HepG2 (cell line): ENCODE measurements at regions not wholly inside any gene's neighbourhood (a gene's known extent, or its start where the extent isn't known, plus 50 kb on each side); places are given as distances from the start of the nearest gene placed in this dataset.

Source experiments
- BATF2 ChIP-seq: sonication (generic); formaldehyde crosslinking; IDR thresholded peaks from 2 replicates; pipeline ENCODE4 v1.8.0; 2022; ENCODE audit warnings: mild to moderate bottlenecking, missing genetic modification reagents, moderate library complexity
- EP300 ChIP-seq, 3 experiments: sonication (generic) in 1 of 3; formaldehyde crosslinking in 1 of 3; IDR thresholded peaks; 2 replicates each; pipeline versions ENCODE4 v1.5.1 to v1.6.1; 2011 to 2020; ENCODE audit warnings: low read depth in 2 of 3, low read length in 2 of 3, borderline replicate concordance in 1 of 3, improper control_type of control experiment in 1 of 3, mild to moderate bottlenecking in 1 of 3, missing genetic modification reagents in 1 of 3, moderate library complexity in 1 of 3
- FOXJ3 ChIP-seq: sonication (generic); formaldehyde crosslinking; IDR thresholded peaks from 2 replicates; pipeline ENCODE4 v1.4.0; 2020; ENCODE audit warnings: missing genetic modification reagents, mild to moderate bottlenecking, borderline replicate concordance
- HHEX ChIP-seq: IDR thresholded peaks from 2 replicates; pipeline ENCODE4 v1.6.1; 2016; ENCODE audit warnings: control low read depth
- IRF1 ChIP-seq: sonication (generic); formaldehyde crosslinking; IDR thresholded peaks from 2 replicates; pipeline ENCODE4 v1.4.0; 2020; ENCODE audit warnings: low read depth, mild to moderate bottlenecking, missing genetic modification reagents
- KMT2B ChIP-seq: IDR thresholded peaks from 2 replicates; pipeline ENCODE4 v1.6.1; 2016; ENCODE audit warnings: missing genetic modification reagents, missing compliant biosample characterization
- MED13 ChIP-seq: sonication (generic); formaldehyde crosslinking; IDR thresholded peaks from 2 replicates; pipeline ENCODE4 v1.5.0; 2020; ENCODE audit warnings: missing genetic modification reagents
- MIER2 ChIP-seq: IDR thresholded peaks from 2 replicates; pipeline ENCODE4 v1.6.1; 2016; ENCODE audit warnings: missing biosample characterization, missing genetic modification reagents
- NFKBIZ ChIP-seq: IDR thresholded peaks from 2 replicates; pipeline ENCODE4 v1.6.1; 2018; ENCODE audit warnings: missing genetic modification reagents, missing compliant biosample characterization
- NKX3-1 ChIP-seq: sonication (generic); formaldehyde crosslinking; IDR thresholded peaks from 2 replicates; pipeline ENCODE4 v1.5.0; 2020; ENCODE audit warnings: missing genetic modification reagents
- SP140L ChIP-seq: sonication (generic); formaldehyde crosslinking; IDR thresholded peaks from 2 replicates; pipeline ENCODE4 v1.4.0; 2020; ENCODE audit warnings: missing genetic modification reagents, borderline replicate concordance
- SP2 ChIP-seq: sonication (generic); formaldehyde crosslinking; IDR thresholded peaks from 2 replicates; pipeline ENCODE4 v1.5.1; 2020; ENCODE audit warnings: mild to moderate bottlenecking, missing genetic modification reagents
- SRSF9 ChIP-seq: fragments of 200-400 bp; formaldehyde crosslinking; IDR thresholded peaks from 2 replicates; pipeline ENCODE4 v1.6.1; 2018; ENCODE audit warnings: borderline replicate concordance, mild to moderate bottlenecking, low read depth, low read length; ENCODE audit not compliant: insufficient read depth, poor library complexity, severe bottlenecking
- STAT5B ChIP-seq: sonication (generic); formaldehyde crosslinking; IDR thresholded peaks from 2 replicates; pipeline ENCODE4 v1.4.0; 2020; ENCODE audit warnings: missing genetic modification reagents
- TBL1XR1 ChIP-seq: fragments of 150-350 bp; IDR thresholded peaks from 2 replicates; pipeline ENCODE4 v1.6.1; 2014; ENCODE audit warnings: borderline replicate concordance, low read length; ENCODE audit not compliant: partially characterized antibody
- TEAD2 ChIP-seq: sonication (generic); formaldehyde crosslinking; IDR thresholded peaks from 2 replicates; pipeline ENCODE4 v1.9.0; 2021; ENCODE audit warnings: missing genetic modification reagents
- THRA ChIP-seq: sonication (generic); formaldehyde crosslinking; IDR thresholded peaks from 2 replicates; pipeline ENCODE4 v1.4.0; 2020; ENCODE audit warnings: missing genetic modification reagents, borderline replicate concordance
- ZBTB37 ChIP-seq: sonication (generic); formaldehyde crosslinking; IDR thresholded peaks from 2 replicates; pipeline ENCODE4 v1.4.0; 2020; ENCODE audit warnings: mild to moderate bottlenecking, missing genetic modification reagents
- ZBTB7B ChIP-seq: sonication (generic); formaldehyde crosslinking; IDR thresholded peaks from 2 replicates; pipeline ENCODE4 v1.4.0; 2020; ENCODE audit warnings: missing genetic modification reagents
- ZFY ChIP-seq: sonication (generic); formaldehyde crosslinking; IDR thresholded peaks from 2 replicates; pipeline ENCODE4 v1.4.0; 2020; ENCODE audit warnings: missing genetic modification reagents
- ZNF235 ChIP-seq: sonication (generic); formaldehyde crosslinking; IDR thresholded peaks from 2 replicates; pipeline ENCODE4 v1.8.1; 2023; ENCODE audit warnings: mild to moderate bottlenecking, missing genetic modification reagents, borderline replicate concordance
- ZNF547 ChIP-seq: sonication (generic); formaldehyde crosslinking; IDR thresholded peaks from 2 replicates; pipeline ENCODE4 v1.5.1; 2020; ENCODE audit warnings: mild to moderate bottlenecking, missing genetic modification reagents
- ZNF562 ChIP-seq: sonication (generic); formaldehyde crosslinking; IDR thresholded peaks from 2 replicates; pipeline ENCODE4 v1.8.0; 2022; ENCODE audit warnings: missing genetic modification reagents, borderline replicate concordance
- ZNF713 ChIP-seq: sonication (generic); formaldehyde crosslinking; IDR thresholded peaks from 2 replicates; pipeline ENCODE4 v1.4.0; 2020; ENCODE audit warnings: mild to moderate bottlenecking, missing genetic modification reagents
- TF ChIP-seq, protein P1 (sequence below): sonication (generic); formaldehyde crosslinking; conservative IDR thresholded peaks from 2 replicates; pipeline ENCODE4 v1.8.1; 2023; ENCODE audit warnings: missing genetic modification reagents
- TF ChIP-seq, protein P2 (sequence below): IDR thresholded peaks from 2 replicates; pipeline ENCODE4 v1.6.1; 2016; ENCODE audit warnings: missing genetic modification reagents, missing compliant biosample characterization

GRCh38 chr3:110397115-110397514 is 674.5 kb upstream of the NECTIN3 start (continued):
- TF ChIP-seq IRF1 (CRISPR knock-in tag) (no peak), EP300 (IDR thresholded peaks at IDR 0.05; ENCODE audit: low read depth in 2 of 2, low read length in 2 of 2) (peak in 1 of 2 experiments; percentile 94; a peak in 2 of 4 replicates), EP300 (CRISPR knock-in tag; IDR thresholded peaks at IDR 0.05; ENCODE audit: borderline replicate concordance) (peak; percentile 82; the same call in 1 of the 2 replicates), MED13 (CRISPR knock-in tag) (0 out of 2 replicates have a peak, but pooled peaks have one; percentile 27), THRA (CRISPR knock-in tag) (peak; percentile 71; the same call in 1 of the 2 replicates), ZFY (CRISPR knock-in tag) (no peak), SP2 (CRISPR knock-in tag) (no peak), STAT5B (CRISPR knock-in tag) (no peak), TBL1XR1 (peak; percentile 41), ZNF713 (CRISPR knock-in tag) (no peak), ZBTB7B (CRISPR knock-in tag) (no peak), ZNF562 (CRISPR knock-in tag) (no peak), ZNF235 (CRISPR knock-in tag) (no peak), NFKBIZ (CRISPR knock-in tag) (no peak), ZNF547 (no peak), TEAD2 (CRISPR knock-in tag) (no peak), FOXJ3 (CRISPR knock-in tag) (peak; percentile 75; the same call in 1 of the 2 replicates), ZBTB37 (CRISPR knock-in tag) (no peak), KMT2B (CRISPR knock-in tag) (no peak), BATF2 (CRISPR knock-in tag) (no peak), SRSF9 (no peak), NKX3-1 (CRISPR knock-in tag) (no peak; the same call in 1 of the 2 replicates), HHEX (CRISPR knock-in tag) (peak; percentile 64; the same call in 1 of the 2 replicates), MIER2 (CRISPR knock-in tag) (peak; percentile 55; the same call in 1 of the 2 replicates), SP140L (CRISPR knock-in tag) (no peak)
- TF ChIP-seq, protein P1, sequence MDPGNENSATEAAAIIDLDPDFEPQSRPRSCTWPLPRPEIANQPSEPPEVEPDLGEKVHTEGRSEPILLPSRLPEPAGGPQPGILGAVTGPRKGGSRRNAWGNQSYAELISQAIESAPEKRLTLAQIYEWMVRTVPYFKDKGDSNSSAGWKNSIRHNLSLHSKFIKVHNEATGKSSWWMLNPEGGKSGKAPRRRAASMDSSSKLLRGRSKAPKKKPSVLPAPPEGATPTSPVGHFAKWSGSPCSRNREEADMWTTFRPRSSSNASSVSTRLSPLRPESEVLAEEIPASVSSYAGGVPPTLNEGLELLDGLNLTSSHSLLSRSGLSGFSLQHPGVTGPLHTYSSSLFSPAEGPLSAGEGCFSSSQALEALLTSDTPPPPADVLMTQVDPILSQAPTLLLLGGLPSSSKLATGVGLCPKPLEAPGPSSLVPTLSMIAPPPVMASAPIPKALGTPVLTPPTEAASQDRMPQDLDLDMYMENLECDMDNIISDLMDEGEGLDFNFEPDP (CRISPR knock-in tag), result no peak
- TF ChIP-seq, protein P2, sequence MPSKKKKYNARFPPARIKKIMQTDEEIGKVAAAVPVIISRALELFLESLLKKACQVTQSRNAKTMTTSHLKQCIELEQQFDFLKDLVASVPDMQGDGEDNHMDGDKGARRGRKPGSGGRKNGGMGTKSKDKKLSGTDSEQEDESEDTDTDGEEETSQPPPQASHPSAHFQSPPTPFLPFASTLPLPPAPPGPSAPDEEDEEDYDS (CRISPR knock-in tag), result no peak
